ENCODE measurements at regions not wholly inside any gene's neighbourhood (a gene's known extent, or its start where the extent isn't known, plus 50 kb on each side); places are given as distances from the start of the nearest gene placed in this dataset.
"Not testable (repeated sequence)": the region's sequence is repeated elsewhere in the genome, so short reads cannot be mapped to it uniquely, and the experiment has no call there.

DNA sequence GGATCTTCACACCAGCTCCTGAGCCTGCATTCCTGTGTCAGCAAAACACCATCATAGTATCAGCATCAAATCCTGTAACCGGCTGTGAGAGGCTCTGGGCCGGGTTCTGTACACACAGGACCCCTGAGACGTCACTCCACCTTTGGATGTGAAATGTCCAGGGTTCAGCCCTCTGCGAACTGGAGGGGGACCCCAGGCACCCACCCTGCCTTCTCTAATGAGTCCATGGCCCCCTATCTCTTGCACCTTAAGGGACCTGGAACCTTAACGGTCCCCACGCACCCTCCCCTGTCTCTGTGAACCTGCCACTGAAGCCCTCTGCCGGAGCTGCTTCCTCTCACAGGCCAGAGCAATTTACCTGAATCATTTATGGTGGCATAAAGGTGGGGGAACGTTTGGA is 257.8 kb downstream of the NPHP4 start:
- no peak for DNase-seq (ENCODE audit: low read depth)

DNA sequence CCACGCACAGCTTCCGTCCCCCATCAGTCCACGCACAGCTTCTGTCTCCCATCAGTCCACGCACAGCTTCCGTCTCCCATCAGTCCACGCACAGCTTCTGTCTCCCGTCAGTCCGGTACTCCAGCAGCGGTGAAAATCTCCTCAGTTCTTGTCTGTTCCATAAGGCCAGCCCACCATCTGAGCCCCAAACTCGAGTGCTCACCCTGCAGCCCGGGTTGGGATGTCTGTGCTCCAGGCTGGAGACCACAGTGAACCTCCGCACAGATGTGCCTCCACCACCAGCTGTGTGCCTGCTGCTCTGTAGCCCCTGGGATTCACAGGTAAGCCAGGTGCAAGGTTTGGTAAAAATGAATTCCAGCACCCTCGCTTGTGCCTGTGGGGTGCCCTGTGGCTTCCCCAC is 258.6 kb downstream of the NPHP4 start:
- no peak for DNase-seq (ENCODE audit: low read depth)

DNA sequence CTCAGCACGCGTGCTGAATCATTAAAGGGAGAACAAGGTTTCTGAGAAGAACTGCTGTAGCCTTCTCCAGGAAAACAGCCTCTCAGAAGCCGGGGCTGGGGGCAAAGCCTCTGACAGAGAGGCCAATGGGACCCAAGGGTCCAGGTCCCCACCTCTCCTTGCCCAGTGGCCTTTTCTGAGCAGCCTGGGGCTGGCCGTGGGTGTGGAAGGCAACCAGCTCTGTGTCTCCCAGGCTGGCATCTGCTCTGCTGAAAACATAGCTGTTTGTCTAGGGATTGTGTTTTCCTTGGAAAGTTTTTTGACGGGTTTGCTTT is 261.2 kb downstream of the NPHP4 start:
- no peak for DNase-seq (ENCODE audit: low read depth)

DNA sequence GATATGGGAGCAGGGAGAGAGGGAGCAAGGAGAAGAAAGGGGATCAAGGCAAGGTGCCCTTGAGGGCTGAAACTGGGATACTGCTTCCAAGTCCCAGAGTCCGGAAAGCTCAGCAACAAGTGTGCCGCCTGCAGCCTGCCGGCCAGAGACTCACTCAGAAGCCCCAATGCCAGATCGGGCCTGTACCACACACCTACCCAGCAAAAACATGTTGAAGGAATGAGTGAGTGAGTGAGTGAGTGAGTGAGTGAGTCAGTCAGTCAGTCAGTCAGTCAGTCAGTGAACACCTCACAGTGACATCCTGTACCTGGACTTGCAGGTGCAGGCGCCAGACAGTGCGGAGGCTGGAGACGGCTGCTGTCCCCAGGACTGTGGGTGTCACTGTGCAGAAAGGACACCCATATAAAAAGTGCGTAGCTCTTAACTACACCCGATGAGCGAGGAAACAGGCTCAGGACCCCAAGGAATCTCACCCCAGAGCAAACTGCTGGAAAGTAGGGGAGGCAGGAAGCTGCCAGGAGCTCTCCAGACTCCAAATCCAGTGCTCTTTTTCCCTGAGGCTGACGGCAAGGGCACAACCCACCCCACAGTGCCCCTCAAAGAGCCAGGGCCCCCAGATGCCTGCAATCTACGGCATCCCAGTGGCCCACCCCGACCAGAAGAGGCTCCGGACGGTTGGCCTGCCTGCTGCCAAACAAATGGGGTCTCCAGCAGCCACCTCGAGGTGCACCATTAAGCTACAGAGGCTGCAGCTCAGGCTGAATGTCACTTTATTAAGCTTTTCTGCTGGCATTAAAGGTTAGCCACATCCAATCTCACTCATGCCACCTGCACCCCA is 261.7 kb downstream of the NPHP4 start:
- DNase-seq (ENCODE audit: low read depth), result no peak

DNA sequence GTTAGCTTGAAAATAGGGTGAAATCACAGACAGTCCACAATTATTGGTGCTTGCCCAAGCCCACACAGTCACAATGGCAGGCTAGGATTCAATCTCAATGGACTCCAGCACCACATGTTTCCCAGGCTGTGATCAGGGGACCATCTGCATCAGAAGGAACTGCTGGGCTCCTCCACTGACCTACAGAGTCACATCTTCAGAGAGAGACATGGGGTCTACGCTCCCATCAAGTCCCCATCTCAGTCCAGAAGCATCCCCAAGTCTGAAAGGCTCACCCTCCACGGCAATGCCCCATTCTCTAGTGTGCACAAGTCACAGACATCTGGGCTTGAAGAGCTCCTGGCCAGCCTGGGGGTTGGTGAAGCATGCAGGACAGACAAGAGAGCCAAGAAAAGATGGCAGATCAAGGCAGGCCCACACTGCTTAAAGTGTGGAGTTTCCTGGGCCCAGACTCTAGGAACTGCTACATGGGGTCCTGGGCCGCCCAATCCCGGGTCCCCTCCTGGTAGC is 262.5 kb downstream of the NPHP4 start:
- DNase-seq (ENCODE audit: low read depth), result no peak

DNA sequence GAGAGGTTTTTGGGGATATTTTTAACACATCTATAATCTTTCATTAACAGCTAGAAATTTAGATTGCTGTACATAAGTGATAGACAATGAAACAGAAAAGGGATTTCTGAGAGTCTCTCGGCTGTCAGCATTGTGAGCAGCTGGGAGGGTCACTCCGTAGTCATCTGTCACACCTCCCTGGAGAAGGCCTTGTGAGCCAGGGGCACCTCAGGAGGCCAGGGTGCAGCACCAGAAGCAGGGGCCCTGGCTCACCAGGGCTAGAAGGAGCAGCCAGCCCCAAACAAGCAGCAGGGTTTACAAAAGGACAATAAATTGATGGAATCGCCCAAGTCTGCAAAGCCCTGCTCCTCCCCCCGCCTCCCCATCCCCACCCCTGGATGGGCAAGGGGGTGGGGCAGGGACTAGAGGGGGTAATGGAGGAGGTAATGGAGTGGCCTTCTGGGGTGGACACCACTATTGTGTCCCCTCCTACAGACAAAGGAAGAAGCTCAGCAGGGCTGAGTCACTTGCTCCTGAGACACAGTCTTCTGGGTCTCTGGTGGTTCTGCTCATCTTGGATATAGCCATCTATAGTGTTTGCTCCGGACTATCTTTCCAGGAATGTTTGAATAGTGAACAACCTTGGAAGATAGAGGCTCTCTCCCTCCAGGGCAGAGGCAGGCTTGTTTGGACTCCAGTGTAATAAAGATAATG is 263.4 kb downstream of the NPHP4 start:
- no peak for DNase-seq (ENCODE audit: low read depth)

DNA sequence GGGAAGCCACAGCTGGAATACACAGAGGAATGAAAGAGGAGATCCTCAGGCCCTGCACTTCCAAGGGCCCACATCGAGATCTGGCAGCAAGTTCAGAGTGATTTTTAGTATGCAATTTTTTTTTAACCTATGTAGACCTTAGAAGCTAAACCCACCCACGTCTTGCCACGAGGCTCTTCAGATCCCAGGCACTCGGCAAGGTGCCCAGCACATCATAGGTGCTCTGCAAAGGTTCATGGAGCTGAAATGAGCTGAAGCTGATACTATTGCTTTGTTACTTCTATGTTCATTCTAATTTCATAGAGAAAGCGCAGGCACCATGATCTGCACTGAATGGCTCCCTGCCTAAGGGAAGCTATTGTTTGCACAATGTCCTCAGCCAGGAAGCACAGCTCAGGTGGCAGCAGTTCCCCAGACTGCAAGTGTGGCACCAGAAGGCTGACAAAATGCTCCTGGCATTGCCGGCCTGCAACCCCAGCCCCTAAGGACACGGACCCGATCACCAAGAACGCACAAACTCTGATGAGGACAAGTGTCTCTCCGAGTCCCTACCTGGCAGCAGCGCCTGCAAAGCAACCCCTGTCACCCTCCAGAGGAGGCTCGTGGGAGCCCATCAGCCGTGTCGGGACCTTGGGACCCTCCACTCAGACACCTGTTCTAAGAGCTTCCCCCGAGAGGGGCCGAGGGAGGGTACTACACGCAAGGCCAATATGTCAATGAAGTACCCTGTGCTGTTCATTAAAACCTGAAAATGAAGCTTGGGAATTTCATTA is 264.2 kb downstream of the NPHP4 start:
- DNase-seq (ENCODE audit: low read depth), result no peak

DNA sequence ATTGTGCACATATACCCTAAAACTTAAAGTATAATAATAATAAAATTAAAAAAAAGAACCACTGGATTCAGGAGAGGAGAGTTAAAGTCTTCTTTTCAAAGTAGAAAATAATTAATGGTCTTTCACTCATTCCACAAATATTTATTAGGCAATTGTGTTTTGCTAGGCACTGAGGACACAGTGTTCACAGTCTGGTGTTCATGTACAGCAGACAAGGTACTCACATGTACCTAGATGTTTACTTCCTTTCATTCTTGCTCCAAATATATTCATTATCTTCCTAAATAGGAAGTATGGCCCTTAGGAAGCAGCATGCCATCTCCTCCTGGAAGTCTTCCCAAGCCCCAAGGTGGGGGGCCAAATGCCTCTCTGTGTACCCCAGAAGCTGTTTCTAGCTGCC is 265.0 kb downstream of the NPHP4 start:
- DNase-seq (ENCODE audit: low read depth), result no peak

DNA sequence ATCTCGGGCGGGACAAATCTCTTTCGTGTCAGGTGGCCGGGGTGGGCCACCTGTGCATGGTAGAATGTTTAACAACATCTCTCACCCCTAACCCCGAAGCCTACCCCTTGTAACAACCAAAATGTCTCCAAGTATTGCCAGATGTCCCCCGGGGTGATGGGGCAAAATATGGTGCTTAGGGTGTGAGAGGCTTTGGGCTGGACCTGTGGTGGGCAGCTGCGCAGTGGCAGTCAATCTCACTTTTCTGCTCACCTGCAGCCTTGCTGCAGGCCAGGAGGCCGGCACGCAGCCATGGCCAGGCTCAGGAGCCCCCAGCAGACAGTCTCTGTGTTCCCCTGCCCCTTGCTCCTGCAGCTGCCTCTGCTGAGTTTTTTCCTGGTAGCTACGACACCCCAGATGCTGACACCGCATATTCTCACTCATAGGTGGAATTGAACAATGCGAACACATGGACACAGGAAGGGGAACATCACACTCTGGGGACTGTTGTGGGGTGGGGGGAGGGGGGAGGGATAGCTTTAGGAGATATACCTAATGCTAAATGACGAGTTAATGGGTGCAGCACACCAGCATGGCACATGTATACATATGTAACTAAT is 265.5 kb downstream of the NPHP4 start:
- DNase-seq (ENCODE audit: low read depth), result not testable (repeated sequence)

DNA sequence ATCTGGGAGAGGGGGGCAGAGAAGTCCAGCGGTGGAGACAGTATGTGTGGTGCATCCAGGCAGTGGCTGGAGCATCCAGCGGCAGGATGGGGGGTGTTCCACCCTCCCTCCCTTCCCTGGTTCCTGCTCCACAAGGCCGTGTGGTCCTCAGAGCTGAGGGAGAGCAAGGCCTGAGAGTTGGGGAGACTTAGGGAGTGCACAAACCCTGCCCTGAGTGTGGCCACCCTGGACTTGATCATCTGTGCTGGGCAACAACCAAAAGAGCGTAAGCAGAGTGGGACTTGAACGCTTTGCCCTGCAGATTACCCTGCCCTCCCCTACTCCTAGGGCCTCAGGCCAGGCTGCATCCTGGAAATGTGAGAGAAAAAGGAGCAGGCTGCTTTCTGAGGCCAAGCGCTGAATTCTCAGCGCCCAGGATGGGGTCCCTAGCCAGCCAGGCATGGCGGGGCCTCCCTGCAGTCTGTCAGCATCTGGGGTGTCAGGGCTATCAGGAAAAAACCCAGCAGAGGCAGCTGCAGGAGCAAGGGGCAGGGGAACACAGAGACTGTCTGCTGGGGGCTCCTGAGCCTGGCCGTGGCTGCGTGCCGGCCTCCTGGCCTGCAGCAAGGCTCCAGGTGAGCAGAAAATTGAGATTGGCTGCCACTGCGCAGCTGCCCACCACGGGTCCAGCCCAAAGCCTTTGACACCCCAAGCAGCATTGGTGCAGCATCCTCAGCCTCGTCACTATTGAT is 266.2 kb downstream of the NPHP4 start:
- no peak for DNase-seq (ENCODE audit: low read depth)

DNA sequence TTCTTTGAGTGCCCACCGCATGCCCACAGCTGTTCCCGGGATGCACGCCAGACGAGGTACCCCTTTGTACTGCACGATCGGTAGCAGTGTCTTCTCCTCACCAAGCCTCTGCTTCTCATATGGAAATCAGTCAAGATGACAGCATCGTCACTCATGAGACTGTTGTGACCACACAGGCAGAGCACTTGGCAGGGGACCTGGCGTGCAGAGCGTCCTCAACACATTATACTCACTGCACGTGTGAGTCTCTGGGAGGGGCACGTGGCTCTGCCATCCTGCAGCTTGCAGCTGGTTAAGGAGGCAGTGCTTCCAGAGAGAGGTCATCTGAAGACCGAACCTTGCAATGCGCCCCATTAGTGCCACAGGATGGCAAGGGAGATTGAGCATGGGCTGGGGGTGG is 266.8 kb downstream of the NPHP4 start:
- no peak for DNase-seq (ENCODE audit: low read depth)

DNA sequence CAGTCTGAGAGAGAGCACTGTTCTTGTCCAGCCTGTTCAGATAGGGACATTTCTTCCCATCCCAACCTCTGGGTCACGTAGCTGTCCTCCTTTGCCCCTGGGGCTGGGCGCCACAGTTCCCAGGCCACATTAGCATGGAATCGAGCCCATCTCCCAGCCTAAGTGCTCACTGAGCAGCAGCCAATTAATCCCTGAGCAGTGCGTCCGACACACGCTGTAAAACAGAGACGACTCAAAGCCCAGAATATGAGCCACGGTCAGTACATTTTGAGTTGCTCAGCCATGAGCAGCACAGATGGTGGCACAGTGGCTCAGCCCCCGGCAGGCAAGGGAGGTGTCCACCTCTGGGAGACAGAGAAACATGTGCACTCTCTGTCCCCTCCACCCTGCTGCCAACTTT is 267.4 kb downstream of the NPHP4 start:
- no peak for DNase-seq (ENCODE audit: low read depth)

DNA sequence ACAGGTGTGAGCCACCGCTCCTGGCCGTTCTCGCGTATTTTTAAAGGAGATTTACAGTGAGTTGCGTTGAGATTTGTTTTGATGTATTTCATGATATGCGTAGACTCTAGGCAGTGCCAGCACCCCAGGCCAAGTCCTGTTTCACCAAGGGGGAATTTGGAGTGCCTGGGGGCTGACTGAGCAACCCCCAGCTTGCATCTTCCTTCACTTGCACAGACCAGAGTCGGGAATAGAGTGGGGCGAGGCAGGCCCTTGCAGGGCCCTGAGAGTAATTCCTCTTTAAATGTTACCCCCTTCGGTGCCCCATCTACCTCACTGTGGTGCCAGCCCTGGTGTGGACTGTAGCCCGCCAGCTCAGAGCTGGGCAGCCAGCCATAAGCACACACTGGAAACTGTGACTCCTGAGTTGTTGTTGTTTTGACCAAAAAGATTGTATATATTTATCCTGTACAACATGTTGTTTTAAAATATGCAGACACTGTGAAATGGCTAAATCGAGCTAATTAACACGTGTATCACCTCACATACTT is 269.5 kb downstream of the NPHP4 start:
- DNase-seq (ENCODE audit: low read depth), result no peak

DNA sequence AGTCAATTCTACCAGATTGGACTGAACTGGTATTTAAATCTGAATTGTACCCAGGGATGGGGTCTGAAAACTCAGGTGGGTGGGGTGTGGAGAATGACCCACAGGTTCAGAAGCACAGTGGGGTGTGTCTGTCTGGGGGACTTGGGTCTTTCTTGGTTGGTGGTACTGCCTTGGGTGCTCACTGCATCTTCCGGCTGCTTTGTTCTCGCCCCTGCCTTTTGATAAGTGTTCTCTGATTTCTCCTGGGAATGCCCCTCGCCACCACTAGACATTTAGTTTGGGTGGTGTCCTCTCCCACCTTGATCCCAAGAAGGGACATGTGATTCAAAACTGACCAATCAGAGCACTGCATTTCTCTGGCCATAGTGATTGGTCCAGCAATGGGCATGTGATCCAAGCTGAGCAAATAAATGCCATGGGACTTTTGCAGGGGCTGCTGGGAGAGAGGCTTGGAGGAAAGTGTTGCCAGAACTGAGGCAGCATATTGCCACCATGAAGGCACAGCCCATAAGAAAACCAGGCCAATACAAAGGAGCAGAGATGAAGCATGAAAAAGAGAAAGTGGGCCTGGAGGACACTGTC is 270.5 kb downstream of the NPHP4 start:
- DNase-seq (ENCODE audit: low read depth), result no peak

DNA sequence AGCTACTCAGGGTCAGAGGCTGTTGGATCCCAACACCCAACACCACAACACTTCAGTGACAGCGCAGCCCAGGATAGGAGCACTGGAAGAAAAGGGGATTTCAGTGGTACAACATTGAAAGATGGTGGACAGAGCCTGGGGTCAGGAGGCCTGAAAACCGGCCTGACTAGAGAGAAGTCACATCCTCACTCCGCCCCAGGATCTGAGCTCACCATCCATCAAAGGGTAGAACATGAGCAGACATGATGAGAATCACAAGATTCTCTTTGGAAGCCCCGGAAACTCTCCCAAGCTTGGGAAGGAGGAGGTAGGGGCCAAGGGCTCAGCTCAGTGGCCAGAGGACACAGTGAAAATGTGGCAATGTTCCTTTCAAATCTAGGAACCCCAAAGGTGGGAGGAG is 271.3 kb downstream of the NPHP4 start:
- no peak for DNase-seq (ENCODE audit: low read depth)

DNA sequence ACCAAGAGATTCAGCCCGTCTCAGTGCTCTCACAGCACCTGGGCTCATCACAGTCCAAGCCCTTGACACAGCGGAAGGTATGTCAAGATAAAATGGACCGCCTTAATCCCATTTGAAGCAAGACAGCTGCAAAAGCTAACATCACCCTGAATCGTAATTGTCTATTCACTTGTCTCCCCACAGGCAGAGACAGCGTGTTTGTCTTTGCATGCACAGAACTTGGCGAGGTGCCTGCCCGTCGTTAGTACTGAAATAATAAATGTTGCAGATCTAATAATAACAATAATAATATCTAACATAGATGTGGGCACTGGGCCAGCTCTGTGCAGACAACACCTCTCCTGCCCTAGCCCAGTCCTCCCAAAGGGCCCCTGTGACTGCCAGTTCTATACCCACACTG is 271.7 kb downstream of the NPHP4 start:
- DNase-seq (ENCODE audit: low read depth), result no peak

DNA sequence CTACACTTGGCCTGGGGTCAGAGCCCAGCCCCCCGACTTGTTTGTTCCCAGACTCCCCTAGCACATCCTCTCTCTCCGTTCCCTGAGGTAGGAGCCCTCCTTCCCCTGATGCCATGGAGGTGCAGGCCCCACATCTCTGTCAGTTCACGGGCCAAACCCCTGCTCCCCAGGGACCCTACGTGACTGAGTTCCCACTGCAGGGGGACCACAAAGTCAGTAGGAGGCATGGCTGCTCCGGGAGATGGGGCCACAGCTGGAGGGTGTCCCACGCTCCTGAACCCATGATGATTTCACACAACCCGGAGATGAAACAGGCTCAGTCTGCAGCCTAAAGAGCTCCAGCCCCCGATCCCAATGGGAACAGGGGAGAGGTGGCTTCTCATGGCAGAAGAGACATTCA is 272.2 kb downstream of the NPHP4 start:
- DNase-seq (ENCODE audit: low read depth), result no peak

DNA sequence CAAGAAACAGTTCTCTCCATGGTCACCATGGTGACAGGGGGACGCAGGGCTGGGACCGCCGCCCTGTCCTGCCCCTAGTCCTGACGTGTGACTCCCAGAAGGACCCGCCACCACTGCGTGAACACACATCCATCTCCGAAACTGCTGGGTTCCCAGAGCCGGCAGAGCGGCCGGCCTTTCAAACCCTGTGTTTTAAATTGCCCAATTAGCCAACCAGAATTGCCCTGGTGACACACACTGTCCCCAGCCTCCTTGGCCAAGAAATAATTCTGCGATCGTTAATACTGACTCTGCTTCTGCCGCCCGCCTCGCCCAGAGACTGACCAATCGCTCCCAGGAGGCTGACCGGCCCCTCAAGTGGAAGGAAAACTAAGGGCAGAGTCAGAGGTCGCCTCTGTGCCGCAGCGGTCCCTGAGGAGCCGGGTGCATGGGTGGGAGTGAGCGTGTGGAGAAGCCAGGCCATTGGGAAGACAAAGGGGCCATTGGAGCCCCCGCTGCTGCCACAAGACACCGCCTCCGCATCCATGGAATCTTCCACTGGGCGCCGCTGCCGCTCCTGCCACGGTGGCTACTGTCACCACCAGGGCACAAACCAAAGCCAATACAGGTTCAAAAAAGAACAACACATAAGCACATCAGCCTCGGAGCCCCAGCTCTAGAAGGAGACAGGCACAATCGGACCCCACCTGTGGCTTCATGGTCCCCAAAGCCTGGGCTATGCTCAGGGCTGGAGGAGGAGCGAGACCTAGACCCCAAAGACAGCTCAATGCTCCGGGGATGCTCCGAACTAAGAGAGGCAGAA is 273.2 kb downstream of the NPHP4 start:
- no peak for DNase-seq (ENCODE audit: low read depth)

DNA sequence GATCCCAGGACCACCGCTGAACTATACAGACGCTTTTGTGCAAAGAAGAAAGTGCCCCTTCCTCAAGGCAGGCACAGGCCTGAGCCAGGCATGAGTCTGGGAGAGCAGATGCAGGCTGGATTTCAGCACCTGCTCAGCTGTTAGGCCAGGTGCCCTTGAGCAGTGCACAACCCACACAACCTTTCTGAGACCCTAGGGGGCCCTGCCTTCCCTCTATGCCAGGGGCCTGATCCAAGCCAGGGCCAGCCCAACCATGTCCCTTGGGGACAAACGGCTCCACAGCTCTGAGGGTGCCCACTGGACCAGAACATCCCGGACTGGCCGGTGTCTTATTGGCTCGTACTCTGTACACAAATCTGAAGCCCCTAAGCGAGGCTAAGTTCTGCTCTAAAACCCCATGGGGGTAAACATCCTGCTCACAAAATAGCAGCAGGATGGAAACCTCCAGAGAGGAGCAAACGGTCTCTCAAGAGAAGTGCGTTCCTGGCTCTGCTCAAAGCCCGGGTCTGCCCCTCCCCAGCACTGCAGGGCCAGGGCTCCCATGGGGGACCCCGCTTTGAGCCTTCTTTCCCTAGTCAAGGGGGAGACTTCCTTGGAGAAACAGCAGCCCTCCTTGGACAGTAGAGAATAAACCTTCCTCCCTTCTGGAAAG is 275.1 kb downstream of the NPHP4 start:
- no peak for DNase-seq (ENCODE audit: low read depth)

DNA sequence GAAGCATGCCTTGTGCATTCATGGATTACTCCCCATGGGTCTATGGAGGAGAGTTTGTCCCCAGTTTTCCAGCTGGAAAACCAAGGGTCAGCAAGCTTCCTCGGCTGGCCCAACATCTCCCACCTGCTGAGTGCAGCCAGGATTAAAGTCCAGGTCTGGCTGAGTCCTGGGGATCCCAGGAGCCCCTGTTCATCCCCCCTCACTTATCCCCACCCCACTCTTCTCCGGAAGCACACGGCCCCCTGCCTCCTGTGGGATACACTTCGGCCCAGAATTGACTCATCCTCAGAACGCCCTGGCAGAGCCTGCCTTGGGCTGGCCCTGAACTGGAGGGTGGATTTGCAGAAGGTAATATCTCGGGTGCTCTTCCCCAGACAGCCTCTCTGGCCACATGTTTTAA is 276.1 kb downstream of the NPHP4 start:
- DNase-seq (ENCODE audit: low read depth), result no peak

All from Daoy (cell line).